NCI-H2227 treated with DMSO at 0.1 percent for 48 hours (cell line): ENCODE measurements at regions not wholly inside any gene's neighbourhood (a gene's known extent, or its start where the extent isn't known, plus 50 kb on each side); places are given as distances from the start of the nearest gene placed in this dataset.

Experiments used
- DNase-seq: peaks from one replicate; lab custom pipeline; 2025; lab: John Stamatoyannopoulos, UW

DNA sequence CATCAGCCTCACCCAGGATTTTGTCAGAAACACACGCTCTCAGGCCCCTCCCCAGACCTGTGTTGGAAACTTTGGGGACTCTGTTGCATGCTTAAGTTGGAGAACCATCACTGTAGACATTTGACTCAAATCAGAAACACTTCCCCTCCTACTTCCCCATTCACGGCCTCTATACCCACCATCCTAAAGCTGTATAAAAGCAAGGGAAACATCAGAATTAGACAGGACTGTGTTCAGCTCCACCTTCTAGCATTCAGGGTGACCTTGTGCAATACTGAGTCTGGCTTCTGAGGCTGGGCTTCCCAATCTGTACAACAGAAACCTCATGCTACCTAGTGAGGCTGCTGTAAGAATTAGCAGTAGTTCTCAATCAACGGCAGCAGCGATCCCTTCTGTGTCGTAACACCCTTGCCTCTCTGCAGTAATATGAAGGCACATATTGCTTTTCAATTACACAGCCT is 252.3 kb downstream of the LY86 start:
- no peak for DNase-seq

DNA sequence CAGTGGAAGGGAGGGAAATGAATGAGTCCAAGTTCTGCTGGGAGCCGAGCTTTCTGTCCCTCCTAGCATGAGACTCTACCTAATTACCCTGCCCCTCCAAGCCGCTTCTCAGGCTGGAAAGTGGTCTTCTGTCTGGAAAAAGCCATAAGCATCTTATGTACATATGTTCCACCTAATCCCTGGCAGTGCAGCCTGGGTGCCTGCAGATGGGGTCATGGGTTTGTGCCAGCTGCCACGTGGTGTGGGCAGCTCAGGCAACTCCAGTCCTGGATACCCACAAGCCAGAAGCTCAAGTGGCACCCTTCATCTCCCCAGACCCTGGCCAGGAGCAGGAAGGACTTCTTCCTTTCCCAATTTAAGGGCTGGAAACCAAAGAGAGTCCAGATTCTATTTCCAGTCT is 253.1 kb downstream of the LY86 start:
- no peak for DNase-seq

DNA sequence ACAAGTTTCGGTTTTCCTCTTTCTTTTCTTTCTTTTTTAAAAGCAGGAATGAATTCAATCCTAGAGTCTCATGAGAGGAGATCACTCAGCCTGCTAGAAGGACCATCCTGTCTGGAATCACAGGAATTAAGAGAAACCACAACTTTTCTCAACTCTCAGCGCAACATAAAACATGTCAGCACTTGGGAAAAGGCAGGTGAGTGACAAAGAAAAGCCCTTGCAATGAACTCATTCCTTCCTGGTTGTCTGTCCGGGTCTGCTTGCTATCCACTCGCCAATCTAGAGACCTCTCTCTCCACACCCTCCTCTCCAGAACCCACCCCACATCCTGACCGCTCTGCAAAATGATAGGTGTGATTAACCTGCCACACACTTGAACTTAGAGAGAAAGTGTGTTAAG is 253.8 kb downstream of the LY86 start:
- no peak for DNase-seq

DNA sequence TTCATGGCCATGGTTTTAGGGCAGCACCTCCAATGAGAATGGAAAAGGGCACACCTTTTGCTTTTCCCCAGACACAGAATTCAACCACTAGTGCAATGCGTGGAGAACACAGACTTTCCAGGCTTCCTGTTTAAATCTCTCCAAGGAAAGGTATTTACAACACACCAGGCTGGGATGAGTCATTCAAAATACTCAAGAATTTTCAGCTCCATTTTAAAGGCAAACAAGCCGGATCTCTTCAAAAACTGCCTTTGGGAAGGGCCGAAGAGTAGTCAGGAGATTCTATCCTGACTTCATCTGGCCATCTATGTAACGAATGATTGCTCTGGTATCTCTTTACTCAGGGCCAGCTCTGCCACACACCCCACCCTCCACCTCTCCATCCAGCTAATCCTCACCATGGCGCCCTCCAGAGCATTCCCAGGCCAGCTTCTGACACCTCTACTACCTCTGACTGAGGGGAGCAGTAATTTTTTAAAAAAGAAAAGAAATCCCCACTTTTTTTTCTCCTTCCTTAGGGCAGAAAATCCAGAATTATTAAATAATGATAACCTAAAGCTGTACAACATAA is 254.6 kb downstream of the LY86 start:
- no peak for DNase-seq

DNA sequence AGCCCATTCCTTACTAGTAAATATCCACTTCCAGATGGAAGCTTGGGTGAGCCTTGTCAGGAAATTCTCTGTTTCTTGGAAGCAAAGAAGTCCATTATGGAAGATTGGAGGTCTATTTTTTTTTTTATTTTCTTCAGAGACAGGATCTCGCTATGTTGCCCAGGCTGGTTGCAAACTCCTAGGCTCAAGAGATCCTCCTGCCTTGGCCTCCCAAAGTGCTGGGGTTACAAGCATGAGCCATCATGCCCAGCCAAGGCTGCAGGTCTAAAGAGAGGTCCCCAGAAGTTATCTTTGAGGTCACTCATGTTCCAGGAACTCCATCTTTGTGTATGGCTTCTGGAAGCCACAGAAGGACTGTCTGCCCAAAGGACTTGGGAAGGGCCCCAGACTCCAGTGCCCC is 255.3 kb downstream of the LY86 start:
- DNase-seq, result no peak

DNA sequence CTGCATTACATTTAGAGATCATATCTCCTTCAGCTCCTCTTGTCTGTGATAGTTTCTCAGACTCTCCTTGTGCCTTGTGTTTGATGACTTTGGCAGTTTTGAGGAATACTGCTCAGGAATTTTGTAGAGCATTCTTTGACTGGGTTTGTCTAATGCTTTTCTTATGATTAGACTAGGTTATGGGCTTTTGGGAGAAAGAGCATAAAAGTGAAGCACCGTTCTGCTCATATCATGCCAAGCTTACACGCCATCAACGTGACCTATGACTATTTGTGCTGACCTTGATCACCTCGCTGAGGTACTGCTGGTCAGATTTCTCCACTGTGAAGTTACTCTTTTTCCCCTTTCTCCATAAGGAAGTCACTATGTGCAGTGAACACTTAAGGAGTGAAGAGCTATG is 256.0 kb downstream of the LY86 start:
- no peak for DNase-seq

DNA sequence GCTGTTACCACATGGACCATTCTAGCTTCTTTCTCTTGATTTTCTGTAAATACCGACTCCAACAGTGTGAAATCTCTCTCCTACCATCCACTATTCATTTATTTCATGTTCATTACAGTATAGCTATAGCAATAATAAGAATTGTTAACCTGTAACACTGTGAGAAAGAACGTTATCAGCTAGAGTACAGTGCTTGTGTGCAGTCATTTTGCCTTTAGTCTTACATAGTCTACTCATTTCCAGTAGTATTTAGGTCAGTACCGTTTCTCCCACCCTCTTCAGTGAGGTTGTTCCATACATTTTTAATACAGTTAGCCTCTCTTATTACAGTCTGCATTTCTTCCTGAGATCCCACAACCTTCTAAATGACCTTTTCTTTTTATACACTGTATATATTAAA is 257.1 kb downstream of the LY86 start:
- DNase-seq, result no peak

DNA sequence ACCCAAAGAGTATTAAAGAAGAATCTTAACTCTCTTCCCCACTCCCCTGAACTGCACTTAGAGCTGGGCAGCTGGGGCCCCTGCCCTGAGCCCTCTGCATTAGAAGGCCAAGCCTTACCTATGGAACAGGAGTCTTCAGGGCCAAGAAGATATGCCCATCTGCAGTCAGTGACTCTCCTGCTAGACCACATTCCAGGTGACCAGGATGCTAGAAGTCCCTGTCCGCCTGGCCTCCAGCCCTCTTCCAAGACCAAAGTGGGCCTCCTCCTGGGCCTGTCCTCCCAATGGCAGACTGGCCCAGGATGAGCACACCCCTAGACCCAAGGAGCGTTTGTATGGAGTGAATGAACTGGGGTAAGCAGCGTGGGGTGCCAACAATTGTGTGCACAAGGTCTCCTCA is 259.1 kb downstream of the LY86 start:
- no peak for DNase-seq

DNA sequence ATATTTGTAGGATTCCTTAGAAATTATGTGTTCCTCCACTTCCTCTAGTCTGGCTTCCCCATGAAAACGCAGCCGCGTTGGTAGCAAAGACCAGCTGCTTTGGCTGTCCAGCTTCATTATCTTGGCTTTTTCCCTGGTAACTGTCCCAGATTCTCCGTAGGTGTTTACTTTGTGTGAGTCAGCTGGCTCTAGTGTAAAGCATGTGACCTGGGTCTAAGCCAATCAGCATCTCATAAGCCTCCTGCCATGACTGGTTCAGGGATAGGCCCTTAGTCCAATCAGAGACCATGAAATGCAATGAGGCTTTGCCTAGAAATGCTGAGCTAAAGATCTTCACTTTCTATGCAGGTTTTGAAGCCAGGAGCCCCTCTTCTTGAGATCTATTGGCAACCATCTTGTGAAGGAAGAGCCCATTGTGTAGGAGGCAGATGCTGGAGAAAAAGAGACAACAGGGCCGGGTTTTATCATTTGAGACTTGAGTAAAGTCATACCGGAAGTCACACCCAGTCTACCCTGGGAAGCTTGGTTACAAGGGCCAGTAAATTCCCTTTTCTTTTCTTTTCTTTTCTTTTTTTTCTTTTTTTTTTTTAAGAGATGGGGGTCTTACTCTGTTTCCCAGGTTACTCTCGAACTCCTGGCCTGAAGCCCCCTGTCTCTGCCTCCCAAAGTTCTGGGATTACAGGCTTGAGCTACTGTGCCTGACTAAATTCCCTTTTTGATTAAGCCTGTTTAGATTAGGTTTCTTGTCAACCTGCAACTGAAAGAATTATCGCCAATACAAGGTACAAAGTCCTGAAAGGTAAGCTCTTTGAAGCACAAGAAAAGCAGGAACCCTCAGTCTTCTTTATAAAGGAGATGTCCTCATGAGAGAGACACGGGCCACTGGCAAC is 256.5 kb upstream of the RREB1 start:
- no peak for DNase-seq

DNA sequence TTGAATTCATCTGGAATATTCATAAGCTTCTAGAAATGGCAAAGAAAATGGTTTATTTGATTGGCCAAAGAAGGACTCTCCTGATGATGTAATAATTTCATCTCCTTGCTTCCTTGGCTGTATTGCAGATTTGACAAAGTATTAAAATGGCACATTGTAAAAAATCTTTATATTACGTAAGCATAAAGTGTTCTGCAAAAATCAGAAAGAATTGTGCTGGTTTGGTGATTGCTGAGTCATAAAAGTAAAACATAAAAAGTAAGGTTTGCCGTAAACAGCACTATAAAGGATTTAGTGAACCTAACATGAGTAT is 255.9 kb upstream of the RREB1 start:
- no peak for DNase-seq

DNA sequence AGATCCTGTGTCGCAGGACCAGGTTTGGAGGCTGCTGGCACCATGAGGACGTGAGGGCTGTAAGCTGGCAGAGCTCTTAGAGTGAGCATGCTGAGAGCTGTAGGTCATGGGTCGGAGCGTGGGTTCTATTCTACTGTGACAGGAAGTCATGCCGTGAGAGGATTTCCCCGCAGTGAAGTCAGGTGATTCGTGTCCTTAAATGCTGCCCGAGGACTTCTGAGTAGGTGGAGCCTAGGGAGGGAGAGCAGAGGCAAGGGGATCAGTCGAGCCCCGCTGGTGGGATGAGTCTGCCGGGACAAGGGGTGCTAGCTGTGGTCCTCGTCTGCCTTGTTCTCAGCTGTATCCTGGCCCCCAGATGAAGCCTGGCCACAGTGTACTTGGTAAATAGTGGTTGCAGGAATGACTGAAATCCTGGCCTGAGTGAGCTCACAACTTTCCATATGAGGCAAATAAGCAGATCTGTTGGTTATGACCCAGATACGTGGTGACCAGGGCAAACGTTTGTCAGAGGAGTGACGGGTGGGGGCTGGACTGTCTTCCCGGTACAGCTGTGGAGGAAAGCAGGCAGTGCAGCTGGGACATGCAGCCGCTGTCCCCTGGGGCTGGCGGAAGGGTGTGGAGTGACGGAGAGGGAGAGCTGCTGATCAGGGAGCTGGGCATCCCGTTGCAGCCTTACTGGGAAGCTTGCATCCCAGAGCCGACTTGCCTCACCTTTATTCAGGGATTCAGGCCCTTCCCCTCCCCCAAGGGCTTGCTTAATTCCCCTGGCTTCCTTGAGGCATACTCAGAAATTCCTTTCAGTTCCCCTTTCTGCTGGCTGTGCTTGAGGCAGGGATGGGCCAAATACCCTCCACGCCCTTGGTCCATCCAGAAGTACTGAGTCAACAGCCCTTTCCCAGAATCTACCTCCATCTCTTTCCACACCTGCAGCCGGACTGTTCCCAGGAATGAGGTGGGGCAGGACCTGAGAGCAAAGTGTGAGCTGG is 250.9 kb upstream of the RREB1 start:
- DNase-seq, result no peak

DNA sequence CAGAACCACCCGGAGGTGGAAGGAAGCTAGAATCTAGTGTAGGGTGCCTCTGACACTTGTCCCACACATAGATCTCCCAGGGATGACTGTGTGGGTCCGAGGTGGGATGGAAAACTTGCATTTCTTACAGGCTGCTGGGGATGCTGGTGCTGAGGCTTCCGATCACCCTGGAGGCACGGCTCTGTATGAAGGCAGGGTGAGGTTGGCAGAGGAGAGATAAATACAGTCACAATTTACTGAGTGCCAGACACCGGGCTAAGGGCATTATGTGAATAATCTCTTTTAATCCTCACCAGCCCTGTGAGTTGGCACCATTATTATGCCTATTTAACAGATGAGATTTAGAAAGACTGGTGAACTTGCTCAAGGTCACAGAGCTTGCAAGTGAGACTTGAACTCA is 250.2 kb upstream of the RREB1 start:
- no peak for DNase-seq

DNA sequence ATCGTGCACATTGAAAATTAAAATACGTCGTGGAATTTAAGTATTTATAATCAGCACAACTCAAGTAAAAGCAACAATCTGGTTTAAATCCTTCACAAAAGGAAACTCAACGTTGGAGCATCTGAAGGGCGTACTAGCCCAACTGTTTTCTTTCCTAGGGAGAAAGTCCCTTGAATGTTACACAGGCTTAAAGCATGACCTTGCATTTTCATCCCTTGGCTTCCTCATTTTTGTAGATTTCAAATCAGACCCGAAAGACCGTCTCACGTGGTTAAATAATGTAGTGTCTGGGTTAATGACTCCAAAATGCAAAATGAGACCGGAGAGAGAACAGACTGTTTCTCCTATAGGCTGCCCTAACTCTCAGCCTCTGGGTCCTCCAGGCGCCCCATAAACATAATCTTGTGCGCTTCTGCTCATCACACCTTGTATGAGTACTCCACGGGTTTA is 249.2 kb upstream of the RREB1 start:
- no peak for DNase-seq

DNA sequence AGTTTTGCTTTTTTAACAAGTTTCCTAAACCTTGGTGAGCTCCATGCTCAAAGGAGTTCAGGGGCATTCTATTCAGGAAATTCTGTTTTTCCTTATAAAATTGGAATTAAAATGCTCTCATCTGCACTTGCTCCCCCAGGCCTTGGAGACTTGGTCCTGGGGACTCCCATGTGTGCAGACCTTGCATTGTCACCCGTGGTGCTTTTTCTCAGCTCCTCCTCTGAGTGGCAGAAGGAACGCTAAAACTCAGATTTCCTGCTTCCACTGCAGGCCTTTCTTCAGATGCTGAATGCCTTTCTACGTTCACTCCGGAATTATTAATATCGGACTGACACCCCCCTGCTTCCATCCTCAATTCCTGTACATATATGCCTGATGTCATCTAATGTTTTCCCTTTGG is 248.7 kb upstream of the RREB1 start:
- no peak for DNase-seq

DNA sequence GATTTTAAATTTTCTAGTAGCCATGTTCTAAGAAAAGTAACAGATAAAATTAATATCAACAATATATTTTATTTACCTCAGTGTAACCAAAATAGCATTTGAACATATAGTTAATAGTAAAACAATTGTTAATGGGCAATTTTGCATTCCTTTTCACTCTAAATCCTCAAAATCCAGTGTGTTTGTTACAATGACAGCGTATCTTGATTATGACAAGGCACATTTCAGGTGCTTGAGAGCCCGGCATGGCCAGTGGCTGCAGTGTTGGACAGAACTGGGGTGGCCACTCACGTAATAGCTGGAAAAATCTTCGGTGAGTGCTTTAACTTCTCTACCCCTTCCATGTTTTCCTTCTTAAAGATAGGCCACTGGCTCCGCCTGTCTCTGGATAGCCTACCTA is 248.0 kb upstream of the RREB1 start:
- DNase-seq, result no peak

DNA sequence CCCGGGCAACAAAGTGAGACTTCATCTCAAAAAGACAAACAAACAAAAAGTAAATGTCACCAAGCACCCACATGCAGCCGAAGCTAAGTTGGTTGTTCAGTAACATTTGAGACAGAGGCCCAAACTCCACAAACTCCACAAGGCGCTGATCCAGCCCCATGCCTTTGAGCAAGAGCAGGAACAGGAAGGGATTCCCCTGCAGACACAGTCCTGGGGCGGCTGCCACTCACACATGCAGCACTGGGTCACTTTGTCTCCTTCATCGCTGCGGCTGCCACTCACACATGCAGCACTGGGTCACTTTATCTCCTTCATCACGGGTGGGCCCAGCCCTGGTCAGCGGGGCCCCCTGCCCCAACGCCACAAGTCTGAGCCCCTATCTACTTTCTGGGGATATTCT is 246.9 kb upstream of the RREB1 start:
- no peak for DNase-seq

DNA sequence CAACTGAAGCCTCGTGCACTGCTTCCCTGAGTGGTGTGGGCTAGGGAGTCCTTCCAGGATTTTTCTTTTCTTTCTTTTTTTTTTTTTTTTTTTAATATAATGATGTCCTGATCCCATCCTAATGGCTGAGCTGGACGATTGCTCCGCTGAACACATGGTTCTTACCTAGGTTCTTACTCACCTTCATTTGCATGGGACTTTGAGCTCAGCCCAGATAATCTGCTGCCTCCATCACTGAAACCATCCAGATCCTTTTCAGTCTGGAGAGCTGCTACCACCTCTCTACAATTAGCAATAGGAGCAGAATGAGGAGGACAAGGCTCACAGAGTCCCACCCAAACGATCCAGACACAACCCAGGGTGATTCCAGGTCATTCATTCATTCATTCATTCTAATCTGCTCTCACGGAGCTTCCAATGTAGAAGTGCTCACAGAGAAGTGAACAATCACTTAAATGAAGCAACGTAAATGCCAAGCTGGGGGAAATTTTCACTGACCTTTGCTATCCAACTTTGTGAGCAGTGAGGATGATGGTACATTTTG is 246.3 kb upstream of the RREB1 start:
- DNase-seq, result no peak

DNA sequence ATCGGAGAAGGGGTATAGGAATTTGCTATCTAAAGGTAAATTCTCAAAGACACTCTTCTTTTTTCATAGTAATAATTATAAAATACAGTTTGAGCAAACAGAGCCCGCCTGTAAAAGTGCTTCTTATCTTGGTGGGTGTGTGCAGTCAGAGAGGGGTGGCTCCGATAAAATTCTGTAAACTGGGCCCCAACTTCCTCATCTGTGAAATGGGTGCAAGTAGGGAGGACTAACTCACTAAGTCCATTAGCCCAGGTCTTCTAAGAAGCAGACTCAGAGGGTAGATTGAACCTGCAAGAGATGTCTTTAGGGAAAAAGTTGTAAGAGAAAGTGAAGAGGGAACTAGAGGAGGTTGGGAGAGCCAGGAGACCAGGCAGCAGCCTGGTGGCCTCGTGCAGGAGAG is 245.8 kb upstream of the RREB1 start:
- no peak for DNase-seq

DNA sequence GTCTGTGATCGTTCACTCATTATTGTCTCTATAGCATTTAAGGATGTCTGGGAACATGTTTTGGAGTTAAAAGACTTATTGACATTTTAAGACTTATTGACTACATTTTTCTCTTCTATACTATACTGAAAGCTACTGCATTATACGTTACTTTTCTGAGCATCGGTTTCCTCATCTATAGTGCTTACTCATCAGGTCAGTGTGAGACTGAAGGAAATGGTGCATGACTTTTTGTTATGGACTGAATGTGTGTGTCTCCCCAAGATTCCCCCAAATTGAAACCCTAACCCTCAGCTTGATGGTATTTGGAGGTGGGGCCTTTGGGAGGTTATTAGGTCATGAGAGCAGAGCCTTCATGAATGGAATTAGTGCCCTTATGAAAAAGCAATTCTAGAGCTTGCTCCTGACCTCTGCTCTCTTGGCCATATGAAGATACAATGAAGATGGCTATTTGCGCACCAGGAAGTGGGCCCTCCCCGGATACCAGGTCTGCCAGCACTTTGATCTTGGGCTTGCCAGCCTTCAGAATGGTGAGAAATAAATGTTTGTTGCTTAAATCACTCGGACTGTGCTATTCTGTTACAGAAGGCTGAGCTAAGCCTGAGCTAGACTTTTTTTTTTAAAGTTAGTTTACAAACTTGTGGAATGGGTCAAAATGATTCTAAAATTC is 243.7 kb upstream of the RREB1 start:
- no peak for DNase-seq

DNA sequence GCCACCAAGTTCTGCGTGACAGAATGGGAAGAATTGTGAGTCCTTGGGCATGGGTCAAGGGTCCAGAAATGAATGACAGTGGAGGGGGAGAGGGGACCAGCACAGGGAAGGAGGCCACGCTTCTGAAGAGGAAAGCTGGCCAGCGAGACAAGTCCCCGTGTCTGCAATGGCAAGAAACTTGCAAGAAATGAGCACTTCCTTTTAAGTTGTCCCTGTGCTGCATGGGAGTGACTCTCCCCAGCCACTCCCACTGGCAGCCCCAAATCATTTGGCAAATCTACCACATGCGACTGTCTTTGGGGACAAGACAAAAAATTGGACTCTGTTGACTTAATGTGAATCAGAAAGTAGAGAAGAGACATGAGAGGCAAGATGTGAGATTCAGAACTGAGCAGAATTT is 242.2 kb upstream of the RREB1 start:
- DNase-seq, result no peak

DNA sequence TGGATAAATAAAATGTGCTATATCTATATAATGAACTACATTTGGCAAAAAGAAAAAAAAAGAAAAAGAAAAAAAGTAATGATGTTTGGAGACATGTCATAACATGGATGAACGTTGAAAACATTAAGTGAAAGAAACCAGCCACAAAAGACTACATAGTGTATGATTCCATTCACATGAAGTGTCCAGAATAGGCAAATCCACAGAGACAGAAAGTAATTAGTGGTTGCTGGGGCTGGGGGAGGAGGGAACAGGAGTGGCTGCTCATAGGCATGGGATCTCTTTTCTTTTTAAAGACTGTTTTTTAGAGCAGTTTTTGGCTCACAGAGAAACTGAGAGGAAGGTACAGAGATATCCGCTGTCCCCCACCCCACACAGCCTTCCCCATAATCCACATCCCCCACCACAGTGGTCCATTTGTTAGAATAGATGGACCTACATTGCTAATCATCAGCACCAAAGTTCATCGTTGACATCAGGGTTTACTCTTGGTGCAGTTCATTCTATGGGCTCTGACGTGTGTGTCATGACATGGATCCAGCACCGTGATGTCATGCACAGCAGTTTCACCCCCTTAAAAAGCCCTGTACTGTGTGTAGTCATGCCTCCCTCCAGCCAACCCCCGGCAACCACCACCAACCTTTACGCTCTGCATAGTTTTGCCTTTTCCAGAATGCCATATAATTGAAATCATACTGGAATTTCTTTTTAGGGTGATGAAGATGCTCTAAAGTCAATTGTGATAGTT is 240.9 kb upstream of the RREB1 start:
- DNase-seq, result no peak
